ENCODE measurements at regions not wholly inside any gene's neighbourhood (a gene's known extent, or its start where the extent isn't known, plus 50 kb on each side); places are given as distances from the start of the nearest gene placed in this dataset.
"Not testable (repeated sequence)": the region's sequence is repeated elsewhere in the genome, so short reads cannot be mapped to it uniquely, and the experiment has no call there.

GRCh38 chr1:102821707-102822106 lies 286.6 kb downstream of the COL11A1 start:
- no peak for DNase-seq

DNA sequence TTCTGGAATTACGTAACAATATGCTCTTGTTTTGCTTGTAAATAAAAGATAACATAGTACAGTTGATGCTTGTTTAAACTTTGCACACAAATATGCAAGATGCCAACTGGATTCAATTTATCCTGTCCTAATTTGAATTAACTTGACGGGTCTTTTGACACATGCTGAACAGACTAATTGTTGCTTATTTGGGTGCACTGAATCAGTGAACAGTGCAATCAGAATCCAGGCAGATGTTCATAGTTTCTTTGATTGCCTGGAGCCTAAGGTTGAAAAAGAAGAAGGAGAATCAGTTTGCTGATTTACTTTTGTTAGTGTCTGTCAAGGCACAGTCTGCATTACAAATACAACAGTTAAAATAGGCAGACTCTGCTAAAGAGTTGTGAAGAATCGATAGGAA lies 307.9 kb downstream of the COL11A1 start:
- no peak for DNase-seq

DNA sequence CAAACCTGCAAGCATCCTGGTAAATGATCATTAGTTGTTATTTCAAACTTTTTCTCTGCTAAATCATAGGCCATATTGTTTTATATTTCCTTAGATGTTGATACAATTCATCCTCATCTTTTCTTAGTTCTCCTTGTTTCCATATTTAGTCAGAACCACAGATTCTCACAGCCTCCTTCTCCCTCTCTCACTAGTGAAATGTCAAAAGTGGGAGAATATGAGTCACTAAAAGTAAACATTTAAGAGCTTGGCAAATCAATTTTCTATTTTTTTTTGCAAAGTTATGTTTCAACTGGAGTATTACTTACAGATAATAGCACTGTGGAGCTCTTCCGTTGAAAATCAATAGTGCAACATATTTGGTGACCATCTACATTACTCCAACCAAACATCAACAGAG lies 308.8 kb downstream of the COL11A1 start:
- no peak for DNase-seq

DNA sequence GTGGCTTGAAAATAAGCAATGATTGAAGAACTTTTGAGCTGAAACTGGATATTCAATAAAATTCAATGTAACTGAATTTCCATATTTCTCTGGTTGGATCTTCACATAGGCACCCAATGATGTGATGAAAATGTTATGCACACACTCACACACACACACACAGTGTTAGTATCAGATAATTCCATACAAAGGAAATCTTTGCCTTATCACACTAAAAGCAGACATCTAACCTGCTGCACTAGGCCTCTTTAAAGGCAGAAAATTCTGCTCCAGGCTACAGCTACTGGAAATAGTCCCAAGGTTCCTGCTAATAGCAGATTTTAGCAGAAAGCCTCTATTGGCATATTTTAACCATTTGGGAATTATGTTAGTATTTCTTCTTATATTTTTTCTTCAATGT lies 309.6 kb downstream of the COL11A1 start:
- DNase-seq, result no peak

DNA sequence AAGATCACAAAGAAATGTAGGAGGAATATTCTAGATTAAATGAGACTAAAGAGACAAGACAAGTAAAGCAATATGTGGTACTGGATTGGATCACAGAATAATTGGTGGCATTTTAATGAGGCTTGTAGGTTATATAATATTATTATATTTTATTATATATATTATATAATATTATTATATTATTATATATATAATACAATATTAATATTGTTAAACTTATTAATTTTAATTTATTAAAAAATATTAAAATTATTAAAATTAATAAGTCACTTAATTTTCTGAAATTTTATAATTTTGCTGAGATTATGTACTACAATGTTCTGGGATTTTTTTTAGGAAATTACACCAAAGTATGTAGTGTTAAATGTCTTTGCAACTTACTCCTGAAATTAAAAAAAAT lies 311.9 kb downstream of the COL11A1 start:
- no peak for DNase-seq

DNA sequence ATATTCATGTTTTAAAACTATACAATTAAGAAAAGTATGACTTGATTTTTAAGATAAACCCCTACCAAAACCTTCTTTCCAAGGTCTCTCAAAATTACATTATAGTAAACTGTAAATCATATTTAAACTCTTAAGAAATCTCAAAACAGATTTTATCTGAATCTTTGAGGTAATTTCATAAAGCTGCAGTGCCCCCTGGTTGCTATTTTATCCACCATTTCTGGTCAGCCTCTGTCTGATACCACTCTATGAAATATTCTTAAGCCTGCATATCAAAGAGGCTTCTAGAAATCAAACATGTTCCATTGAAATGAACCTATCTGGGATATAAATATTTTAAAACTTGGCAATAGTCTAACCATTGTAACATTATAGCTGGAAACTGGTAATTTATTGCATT lies 317.3 kb downstream of the COL11A1 start:
- no peak for DNase-seq

DNA sequence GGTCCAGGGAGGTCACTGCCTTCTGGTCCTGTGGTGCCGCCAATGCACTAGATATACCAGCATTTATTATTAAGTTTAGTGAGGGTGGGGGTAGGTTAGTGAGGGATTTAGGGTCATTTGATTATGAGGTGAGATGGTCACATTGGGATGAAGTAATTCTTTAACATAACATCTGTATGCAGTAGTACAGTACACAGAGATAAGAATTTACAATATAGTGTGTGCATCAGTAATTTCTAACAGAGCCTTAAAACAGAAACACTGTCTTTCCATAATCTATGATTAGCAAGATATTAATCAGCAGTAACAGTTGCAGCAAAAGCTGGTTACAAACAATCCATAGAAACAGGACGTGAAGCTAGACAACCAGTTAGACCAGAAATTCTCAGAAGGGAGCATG lies 318.4 kb downstream of the COL11A1 start:
- DNase-seq, result not testable (repeated sequence)

- no peak for DNase-seq
Observed at GRCh38 chr1:102783487-102783886, 324.8 kb downstream of the COL11A1 start.

GRCh38 chr1:102782144-102782543 lies 326.2 kb downstream of the COL11A1 start:
- DNase-seq, result no peak

GRCh38 chr1:102776071-102776470 lies 332.3 kb downstream of the COL11A1 start:
- DNase-seq, result no peak

GRCh38 chr1:102772831-102773230 lies 335.5 kb downstream of the COL11A1 start:
- no peak for DNase-seq

GRCh38 chr1:102758418-102758817 lies 349.9 kb downstream of the COL11A1 start:
- no peak for DNase-seq

GRCh38 chr1:102757363-102757762 lies 351.0 kb downstream of the COL11A1 start:
- no peak for DNase-seq

DNA sequence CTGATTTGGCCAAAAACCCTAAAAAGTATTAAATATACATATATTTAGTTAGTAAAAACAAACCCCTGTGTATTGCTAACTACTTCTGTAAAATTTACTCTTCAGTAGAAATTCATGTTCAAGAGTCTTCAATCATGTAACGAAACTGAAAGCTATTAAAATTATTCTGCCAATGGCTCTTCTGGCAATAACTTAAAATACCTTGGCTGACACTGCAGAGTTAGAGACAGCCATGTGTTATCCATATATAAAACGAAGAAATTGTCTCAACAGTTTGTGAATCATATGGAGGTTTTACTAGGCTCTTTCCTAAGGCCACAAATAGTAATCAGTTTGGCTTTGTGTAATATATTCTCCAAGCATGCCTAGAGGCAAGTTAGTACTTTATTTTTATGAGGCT lies 357.2 kb downstream of the COL11A1 start:
- DNase-seq, result no peak

DNA sequence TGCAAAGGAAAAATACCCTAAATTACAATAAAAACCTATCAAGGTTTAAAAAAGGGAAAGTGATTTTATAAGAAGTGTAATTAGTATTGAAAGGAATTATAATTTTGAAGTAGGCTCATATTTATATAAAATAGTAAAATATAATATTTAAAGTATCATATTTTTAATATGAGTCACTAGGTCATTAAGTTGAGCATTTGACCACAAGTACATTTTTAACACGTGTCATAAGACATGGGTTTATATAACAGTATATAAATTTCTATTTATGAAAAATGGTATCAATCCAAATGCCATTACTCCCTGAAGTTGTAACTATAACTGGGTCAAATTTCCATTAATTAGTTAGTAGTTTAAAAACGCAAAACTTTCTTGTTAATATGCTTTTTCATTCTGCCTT lies 365.9 kb downstream of the COL11A1 start:
- DNase-seq, result no peak

- DNase-seq, result no peak
Observed at GRCh38 chr1:102733491-102734236, 374.7 kb downstream of the COL11A1 start.

DNA sequence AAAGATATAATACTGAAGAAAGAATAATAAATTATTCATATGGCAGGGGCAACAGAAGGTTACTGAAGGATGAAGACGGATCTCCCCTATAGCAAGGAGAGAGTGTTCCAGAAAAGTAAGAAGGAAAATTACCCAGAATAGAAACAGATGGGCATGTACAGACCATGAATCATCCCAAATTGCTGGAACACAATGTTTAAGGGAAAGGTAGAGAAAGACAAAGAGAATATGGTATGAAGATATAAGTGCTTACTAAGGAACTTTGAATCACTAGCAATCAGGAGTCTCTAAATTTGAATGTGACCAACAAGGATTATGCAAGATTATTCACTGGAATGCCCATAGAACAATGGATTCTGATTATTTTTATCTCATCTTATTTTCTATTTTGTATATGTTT lies 375.4 kb downstream of the COL11A1 start:
- DNase-seq, result no peak

DNA sequence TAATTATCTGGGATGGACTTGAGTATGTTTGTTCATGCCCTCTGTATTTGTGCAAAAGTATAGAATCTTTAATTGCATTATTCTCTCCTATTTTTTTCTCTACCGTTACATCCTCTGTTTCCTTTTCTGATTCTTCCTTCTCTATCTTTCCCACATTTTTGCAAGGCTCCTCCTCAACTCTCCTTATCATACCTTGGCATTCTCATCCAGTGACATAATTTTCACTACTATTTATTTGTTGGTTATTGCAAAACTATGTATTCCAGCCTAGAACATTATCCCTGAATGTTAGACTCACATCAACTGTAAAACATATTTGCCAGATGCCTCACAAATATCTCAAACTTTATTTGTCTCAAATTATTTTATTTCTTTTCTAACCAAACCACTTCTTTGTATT lies 381.9 kb downstream of the COL11A1 start:
- no peak for DNase-seq

GRCh38 chr1:102724741-102725140 lies 383.6 kb downstream of the COL11A1 start:
- DNase-seq, result no peak

DNA sequence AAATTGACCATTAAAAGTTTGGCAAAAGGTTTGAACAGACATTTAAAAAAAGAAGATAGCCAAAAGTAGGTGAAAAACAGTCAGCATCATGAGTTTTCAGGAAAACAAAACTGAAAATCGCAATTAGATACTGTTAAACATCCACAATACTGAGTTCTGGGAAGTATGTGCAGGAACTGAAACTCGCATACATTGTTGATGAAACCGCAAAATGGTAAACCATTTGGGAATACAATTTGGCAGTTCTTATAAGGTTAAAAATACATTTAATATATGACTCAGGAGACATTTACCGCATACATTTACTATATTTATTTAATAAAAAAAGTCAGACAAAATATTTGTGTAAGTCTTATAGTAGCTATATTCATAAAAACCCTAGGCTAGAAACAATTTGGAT lies 393.2 kb downstream of the COL11A1 start:
- DNase-seq, result peak; percentile 81

- no peak for DNase-seq
Observed at GRCh38 chr1:102699524-102699923, 408.8 kb downstream of the COL11A1 start.

DNA sequence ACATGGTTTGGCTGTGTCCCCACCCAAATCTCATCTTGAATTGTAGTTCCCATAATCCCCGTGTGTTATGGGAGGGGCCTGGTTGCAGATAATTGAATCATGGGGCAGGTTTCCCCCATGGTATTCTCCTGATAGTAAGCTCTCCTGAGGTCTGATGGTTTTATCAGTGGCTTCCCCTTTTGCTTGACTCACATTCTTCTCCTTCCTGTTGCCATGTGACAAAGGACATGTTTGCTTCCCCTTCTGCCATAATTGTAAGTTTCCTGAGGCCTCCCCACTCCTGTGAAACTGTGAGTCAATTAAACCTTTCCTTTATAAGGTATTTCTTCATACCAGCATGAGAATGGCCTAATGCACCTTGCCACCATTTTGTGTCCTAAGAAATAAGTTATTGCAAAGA lies 415.0 kb downstream of the COL11A1 start:
- DNase-seq, result peak; percentile 83

- no peak for DNase-seq
Observed at GRCh38 chr1:102691592-102692090, 416.7 kb downstream of the COL11A1 start.

GRCh38 chr1:102687383-102687782 lies 420.9 kb downstream of the COL11A1 start:
- DNase-seq, result no peak

DNA sequence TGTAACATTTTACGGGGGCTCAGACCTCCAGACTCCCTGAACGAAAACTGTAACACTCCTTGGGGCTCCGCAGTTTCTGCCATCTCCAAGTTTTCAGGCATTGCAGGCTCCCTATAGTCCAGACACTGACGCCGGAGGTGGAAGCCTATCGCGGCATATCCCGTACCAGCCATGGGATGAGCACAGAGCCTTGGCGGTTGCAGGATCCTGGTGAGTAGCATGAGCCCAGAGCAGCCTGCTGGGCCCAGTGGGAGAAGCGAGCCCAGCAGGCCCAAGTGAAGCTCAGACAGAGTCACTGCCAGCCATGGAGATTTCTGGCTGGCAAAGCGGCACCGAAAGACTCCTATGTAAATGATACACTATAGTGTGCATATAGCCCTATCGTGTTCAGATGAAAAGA lies 446.8 kb downstream of the COL11A1 start:
- DNase-seq, result no peak
